Activated CD8-positive, alpha-beta memory T cell treated with anti-CD3 and anti-CD28 coated beads for 1 hour (primary cell): ENCODE measurements at regions not wholly inside any gene's neighbourhood (a gene's known extent, or its start where the extent isn't known, plus 50 kb on each side); places are given as distances from the start of the nearest gene placed in this dataset.
"Not testable (repeated sequence)": the region's sequence is repeated elsewhere in the genome, so short reads cannot be mapped to it uniquely, and the experiment has no call there.

Experiments
- DNase-seq, 2 donors: peaks; one replicate each; pipeline ENCODE4 v3.0.0-alpha.2; 2020; ENCODE audit warnings: low read depth in 1 of 2; ENCODE audit errors: extremely low read depth in 1 of 2

GRCh38 chr15:70378126-70379031 is 280.7 kb upstream of the TLE3 start:
- DNase-seq, result no peak

DNA sequence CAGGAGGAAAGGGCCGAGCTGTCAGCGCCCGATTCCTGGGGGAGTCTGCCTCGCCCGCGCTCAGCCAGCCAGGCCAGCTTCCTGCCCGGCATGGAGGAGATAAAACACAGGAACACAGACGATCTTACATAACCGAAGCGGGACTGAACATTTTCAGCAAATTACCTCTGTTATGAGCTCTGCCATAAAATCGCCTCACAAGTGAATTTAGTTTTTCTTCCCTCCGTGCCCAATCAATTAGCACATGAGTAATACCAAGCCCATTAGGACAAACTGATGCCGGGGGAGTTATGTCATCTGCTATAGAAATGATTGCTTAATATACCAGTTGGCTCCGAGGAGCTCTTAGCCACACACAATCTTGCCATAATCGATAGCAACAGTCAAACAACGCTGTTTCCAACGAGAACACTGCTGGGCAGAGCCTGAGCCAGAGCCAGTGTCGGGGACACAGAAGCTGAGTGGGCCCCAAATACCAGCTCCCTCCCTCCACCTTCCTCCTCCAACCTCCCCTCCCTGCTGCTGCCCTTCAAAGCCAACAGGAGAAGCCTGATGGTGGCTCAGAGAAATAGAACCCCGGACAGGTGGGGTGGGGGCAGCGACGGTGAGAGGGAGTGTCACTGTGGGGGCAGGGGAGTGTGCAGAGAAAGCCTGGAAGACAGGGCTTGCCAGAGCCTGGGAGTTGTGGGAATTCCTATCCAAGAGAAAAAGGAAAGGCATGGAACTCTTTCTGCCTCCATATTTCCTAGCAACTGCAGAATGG is 279.4 kb upstream of the TLE3 start:
- no peak for DNase-seq

DNA sequence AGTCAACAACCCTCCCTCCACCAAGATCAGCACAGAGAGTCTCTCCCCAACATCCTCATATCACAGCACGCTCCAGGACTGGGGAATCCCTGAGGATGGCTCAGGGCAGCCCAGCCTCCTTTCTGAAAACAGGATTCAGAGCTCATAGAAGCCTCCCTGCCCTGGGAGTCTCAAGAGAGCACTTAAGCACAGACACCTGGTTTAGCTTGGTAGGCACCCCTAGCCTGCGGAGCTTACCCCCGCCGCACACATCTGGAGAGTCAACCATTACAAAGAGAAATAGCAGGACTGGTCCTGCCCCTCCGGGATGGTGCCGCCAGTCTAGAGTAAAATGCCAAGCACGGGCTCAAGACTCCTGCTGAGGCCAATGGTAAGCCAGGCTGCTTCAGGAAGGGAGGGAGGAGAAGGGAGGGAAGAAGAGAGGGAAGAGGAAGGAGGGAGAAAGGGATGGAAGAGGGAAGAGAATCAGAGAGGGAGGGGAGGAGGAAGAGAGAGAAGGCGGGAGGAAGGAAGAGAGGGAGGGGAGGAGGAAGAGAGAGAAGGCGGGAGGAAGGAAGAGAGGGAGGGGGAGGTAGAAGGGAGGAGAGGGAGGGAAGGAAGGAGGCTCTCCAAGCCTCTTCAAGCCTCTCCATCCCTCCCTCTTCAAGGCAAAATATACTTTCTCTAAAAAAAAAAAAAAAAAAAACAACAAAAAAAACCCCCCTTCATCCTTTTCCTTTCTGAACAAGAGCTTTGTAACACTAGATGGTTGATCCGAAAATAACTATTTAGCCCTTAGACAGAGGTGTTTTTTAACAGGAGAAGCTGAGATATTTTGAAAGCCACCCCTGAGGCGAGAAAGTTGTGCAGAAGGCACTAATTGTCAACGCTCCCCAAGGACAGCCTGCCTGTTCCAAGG is 278.6 kb upstream of the TLE3 start:
- no peak for DNase-seq

DNA sequence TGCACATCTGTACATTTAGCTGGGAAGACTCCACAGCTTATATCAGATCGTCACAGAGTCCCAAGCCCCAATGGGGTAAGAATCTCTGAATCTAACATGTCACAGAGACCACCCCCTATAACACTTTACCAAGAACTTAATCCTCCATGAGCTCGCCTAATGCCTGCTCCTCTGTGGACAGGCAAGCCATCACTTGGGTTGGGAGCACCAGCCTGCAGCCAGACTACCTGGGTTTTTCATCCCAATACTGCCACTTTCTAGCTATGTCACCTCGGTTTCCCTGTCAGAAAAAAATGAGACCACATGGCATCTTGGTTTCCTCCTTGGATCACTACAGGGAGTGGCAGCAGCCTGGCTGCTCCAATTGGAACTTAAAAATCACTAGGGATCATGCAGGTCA is 277.9 kb upstream of the TLE3 start:
- no peak for DNase-seq

DNA sequence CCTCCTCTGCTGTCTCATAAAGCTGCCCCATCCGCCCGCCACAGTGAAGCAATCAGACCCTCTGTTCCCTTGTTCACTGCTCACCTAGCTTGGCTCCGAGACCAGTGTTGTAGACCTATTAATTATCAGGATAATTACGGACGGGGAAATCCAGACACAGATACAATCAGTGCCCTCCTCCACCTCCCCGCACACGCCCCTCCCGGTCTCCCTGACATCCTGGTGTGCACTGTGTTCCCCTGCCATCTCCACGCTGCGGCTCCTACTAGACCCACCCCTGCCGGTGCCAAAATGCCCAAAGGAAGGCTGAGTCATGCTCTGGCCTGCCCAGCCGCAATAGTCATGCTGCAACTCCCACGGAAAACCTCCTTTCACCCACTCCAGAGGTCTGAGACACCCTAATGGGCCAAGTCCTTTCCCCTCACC is 277.3 kb upstream of the TLE3 start:
- DNase-seq, result no peak

DNA sequence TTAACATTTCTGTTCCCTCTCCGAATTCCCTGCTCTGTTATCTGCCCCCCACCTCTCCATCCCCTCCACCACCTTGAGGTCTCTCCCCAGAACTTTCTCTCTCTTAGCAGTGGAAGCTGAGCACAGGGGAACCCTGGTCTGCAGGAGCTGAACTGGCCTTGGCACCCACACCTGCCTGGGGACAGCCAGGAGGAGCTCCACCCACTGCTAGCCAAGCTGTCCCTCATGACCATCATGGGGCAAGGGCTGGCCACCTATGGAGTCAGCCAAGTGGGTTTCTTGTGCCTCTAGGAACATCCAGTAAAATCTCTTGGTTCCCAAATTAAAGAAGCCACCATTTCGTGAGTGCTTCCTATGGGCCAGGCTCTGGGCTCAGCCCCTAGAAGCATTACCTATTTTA is 276.4 kb upstream of the TLE3 start:
- DNase-seq, result no peak

- not testable (repeated sequence) for DNase-seq
These were observed 275.7 kb upstream of the TLE3 start for GRCh38 chr15:70373439-70373838.

DNA sequence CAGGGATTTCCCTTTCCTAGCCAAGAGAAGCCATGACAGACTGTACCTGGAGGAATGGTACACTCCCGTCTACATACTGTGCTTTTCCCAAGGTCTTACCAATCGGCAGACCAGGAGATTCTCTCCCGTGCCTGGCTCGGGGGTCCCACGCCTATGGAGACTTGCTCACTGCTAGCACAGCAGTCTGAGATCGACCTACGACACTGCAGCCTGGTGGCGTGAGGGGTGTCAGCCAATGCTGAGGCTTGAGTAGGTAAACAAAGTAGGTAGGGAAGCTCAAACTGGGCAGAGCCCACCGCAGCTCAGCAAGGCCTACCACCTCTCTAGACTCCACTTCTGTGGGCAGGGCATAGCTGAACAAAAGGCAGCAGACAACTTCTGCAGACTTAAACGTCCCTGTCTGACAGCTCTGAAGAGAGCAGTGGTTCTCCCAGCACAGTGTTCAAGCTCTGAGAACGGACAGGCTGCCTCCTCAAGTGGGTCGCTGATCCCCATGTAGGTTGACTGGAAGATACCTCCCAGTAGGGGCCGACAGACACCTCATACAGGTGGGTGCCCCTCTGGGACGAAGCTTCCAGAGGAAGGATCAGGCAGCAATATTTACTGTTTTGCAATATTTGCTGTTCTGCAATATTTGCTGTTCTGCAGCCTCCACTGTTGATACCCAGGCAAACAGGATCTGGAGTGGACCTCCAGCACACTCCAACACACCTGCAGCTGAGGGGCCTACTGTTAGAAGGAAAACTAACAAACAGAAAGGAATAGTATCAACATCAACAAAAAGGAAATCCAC is 270.4 kb upstream of the TLE3 start:
- not testable (repeated sequence) for DNase-seq

GRCh38 chr15:70364023-70364422 is 266.3 kb upstream of the TLE3 start:
- DNase-seq, result not testable (repeated sequence)

- no peak for DNase-seq
These were observed 265.2 kb upstream of the TLE3 start for GRCh38 chr15:70362886-70363285.

DNA sequence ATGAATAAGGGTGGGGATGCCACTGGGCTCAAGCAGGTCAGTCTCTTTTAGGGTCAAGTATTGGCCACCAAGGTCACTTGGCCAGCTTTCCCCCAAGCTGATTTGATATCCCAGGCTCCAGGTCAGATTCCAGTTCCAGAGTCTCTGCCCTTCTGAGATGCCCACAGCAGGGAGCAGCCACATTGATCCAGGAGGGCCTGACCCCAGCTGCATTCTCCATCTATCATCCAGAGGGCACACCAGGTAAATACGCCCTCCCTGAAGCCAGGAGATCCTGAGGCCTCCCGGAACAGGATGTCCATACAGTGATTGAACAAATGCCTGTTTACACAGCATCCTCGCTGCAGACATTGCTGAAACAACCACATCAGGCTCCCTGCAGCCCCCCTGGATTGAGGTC is 264.6 kb upstream of the TLE3 start:
- DNase-seq, result no peak

- DNase-seq, result no peak
These were observed 264.2 kb upstream of the TLE3 start for GRCh38 chr15:70361891-70362290.

DNA sequence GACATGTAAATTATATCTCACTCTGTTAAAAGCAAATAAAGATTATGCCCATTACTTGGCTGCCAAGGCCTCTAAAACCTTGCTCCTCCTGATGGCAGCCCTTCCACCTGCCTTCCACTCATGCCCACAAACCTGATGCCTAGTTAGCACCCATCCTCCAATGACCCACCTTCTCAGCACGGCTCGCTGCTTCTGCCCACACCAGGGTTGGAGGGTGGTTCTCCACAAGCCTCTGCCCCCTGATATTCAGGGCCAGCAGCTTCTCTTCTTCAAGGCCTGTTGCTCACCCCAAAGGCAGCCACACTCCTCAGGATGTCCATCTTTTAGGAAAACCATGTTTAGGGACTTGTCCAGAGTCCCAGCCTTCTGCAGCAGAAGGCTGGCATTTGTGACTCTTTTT is 263.4 kb upstream of the TLE3 start:
- DNase-seq, result no peak

DNA sequence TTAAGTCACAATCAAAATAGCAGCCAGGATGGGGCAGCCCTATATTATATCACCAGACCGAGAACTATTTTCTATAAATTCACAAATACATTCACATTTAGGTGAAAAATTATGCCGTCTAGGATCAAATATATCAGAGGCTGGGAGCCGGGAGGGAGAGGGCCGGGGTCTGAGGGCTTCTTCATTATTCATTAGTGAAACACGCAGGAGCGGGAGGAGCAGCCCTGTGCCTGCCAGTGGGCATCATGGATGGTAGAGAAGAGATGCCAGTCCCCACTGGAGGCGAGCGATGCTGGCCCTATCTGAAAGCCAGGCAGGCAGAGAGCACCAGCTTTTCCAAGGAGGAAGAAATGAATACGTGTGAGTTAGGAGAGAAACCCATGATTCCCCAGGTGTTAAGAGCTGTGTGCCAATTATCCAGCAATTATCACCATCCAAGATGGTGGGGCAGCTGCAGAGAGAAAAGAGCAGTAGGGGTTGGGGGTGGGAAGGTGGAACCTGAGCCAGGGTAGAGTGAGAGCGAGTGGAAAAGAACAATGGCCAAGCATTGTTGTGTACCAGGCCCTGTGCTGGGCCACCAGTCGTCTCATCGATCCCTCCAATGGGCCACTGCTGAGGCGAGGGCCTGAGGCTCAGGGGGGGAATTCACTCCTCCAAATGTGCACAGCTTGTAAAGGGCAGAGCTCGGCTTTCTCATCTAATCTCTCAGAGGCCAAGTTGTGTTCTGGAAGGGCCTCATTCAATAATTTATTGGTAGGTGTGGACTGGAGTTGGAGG is 261.3 kb upstream of the TLE3 start:
- no peak for DNase-seq

GRCh38 chr15:70358011-70358819 is 260.5 kb upstream of the TLE3 start:
- DNase-seq, result no peak

DNA sequence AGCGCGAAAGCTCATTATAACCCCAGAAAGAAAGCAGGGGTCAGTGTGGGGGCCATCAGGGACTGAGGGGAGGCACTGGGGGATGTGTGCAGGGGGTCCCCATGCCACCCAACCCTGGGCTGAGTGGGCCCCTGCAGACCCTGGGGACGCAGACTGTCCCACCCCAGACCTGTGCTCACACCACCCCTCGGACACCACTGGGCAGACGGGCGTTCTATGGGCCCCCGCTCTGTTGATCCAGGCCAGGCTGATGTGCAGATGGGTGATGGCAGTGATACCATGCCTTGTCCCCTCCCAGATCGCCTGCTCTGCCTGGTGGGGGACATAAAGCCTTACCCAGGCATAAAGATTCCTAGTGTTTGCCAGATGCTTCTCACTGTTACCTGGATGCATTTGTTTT is 259.7 kb upstream of the TLE3 start:
- DNase-seq, result no peak

DNA sequence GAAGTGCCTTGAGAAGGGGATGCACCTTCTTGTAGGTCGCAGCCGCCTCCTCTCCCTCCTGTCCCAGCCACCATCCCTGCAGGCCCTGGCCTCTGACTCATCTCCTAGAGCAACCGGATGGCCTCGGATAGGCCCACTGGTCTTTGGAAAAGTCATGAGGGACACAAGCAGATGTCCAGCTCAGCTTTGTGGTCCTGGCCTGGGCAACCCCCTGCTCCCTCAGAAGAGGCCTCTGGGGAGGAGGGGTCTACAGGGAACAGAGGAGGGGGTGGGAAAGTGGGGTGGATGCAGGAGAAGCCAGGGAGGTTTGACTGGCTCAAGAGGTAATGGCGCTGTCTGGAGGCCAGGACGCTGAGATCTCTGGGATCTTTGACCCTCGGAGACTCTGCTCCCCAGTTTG is 259.2 kb upstream of the TLE3 start:
- no peak for DNase-seq

DNA sequence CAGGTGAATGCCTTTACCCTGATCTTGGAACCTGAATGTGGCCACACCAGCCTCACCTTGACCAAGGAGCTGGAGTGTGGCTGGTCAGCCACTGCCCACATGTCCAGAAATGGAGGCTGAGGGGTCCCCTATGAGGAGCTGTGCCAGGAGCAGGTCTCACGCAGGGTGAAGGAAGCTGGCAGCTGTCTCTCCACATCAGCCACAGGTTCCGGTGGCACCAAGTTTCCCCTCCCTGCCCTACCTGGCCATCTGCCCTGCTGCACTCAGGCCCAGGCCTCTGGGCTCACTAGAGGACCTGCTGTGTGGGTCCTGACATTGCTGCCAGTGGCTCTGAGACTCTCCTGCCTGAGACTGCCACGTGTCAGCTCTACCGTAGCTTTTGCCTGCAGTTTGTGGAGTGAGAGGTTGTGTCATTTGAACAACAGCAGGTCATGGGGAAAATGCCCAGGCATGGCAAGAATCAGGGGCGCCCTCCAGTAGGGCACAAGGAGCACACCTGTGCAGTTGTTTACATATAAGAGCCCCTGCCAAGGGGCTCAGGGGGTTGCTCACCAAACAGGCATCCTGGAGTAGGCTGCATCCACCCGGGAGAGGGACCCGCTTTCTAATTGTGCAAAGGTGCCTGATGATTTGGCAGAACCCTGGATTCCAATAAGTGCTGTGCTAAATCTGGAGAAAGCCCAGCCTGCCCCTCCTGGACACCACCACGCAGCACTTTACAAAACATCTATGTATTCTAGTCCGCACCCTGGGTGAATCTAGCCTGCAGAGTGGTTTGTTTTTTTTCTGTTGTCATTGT is 258.5 kb upstream of the TLE3 start:
- no peak for DNase-seq
